ENCODE measurements at regions not wholly inside any gene's neighbourhood (a gene's known extent, or its start where the extent isn't known, plus 50 kb on each side); places are given as distances from the start of the nearest gene placed in this dataset.
A peak's percentile ranks its signal among the peaks of the same experiment; 100 is the strongest.

- Mint-ChIP-seq H3K4me3 (no peak overlapping the region), H3K9me3 (peaks cover 5% of the 10 kb centered on the region; the same call in 1 of the 2 replicates), H3K27ac (no peak overlapping the region), H3K27me3 (ENCODE audit: low read depth) (no peaks in the 10 kb centered on the region), H3K4me1 (peaks cover 5% of the 10 kb centered on the region), H3K36me3 (no peaks in the 10 kb centered on the region)
- DNase-seq (ENCODE audit: low spot score) (no peak), ATAC-seq (no peak)
- no peak for TF ChIP-seq SMAD3 (CRISPR knock-in tag; IDR thresholded peaks at IDR 0.05; ENCODE audit: borderline replicate concordance)
- TF ChIP-seq ZNF232 (CRISPR knock-in tag; IDR thresholded peaks at IDR 0.05): no peak
- TF ChIP-seq, protein P1, sequence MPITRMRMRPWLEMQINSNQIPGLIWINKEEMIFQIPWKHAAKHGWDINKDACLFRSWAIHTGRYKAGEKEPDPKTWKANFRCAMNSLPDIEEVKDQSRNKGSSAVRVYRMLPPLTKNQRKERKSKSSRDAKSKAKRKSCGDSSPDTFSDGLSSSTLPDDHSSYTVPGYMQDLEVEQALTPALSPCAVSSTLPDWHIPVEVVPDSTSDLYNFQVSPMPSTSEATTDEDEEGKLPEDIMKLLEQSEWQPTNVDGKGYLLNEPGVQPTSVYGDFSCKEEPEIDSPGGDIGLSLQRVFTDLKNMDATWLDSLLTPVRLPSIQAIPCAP (CRISPR knock-in tag; IDR thresholded peaks at IDR 0.05): no peak
- no peak for TF ChIP-seq FOXJ3 (CRISPR knock-in tag; IDR thresholded peaks at IDR 0.05; ENCODE audit: borderline replicate concordance)
- TF ChIP-seq ZMAT4 (CRISPR knock-in tag; IDR thresholded peaks at IDR 0.05): no peak
- no peak for TF ChIP-seq SP1 (CRISPR knock-in tag; conservative IDR thresholded peaks at IDR 0.05)
- TF ChIP-seq, protein P2, sequence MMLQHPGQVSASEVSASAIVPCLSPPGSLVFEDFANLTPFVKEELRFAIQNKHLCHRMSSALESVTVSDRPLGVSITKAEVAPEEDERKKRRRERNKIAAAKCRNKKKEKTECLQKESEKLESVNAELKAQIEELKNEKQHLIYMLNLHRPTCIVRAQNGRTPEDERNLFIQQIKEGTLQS (CRISPR knock-in tag; conservative IDR thresholded peaks at IDR 0.05): no peak
- no peak for TF ChIP-seq ZNF121 (CRISPR knock-in tag; IDR thresholded peaks at IDR 0.05)
- TF ChIP-seq NFYB (CRISPR knock-in tag; conservative IDR thresholded peaks at IDR 0.05; ENCODE audit: low read depth): no peak
- TF ChIP-seq, protein P3, sequence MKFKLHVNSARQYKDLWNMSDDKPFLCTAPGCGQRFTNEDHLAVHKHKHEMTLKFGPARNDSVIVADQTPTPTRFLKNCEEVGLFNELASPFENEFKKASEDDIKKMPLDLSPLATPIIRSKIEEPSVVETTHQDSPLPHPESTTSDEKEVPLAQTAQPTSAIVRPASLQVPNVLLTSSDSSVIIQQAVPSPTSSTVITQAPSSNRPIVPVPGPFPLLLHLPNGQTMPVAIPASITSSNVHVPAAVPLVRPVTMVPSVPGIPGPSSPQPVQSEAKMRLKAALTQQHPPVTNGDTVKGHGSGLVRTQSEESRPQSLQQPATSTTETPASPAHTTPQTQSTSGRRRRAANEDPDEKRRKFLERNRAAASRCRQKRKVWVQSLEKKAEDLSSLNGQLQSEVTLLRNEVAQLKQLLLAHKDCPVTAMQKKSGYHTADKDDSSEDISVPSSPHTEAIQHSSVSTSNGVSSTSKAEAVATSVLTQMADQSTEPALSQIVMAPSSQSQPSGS (CRISPR knock-in tag; IDR thresholded peaks at IDR 0.05; ENCODE audit: borderline replicate concordance, low read depth): no peak
- TF ChIP-seq, protein P4, sequence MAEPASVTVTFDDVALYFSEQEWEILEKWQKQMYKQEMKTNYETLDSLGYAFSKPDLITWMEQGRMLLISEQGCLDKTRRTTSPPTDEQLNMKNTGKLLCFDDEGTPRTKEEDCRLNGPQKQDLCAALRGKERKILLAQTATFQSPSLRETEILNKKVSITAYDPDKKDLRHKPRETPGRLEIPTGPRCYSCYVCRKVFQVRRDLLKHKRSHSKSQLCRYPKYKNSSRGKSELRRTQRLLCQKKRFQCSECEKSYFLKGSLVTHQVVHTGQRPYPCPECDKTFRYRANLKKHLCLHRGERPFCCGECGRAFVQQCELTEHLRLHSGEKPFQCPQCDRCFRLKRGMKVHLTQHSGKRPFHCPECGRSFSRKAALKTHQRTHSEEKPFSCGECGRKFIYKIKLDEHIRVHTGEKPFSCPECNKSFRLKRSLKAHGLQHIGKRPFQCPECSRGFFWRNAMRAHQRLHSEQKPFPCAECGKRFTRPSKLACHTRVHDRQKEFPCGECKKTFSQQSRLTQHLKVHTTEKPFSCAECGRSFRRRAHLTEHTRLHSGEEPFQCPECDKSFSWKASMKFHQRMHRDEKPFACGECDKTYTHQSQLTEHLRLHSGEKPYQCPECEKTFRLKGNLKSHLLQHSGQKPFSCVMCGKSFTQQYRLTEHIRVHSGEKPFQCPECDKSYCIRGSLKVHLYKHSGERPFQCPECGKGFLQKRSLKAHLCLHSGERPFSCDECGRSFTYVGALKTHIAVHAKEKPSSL (CRISPR knock-in tag; conservative IDR thresholded peaks at IDR 0.05): no peak
- TF ChIP-seq, protein P5, sequence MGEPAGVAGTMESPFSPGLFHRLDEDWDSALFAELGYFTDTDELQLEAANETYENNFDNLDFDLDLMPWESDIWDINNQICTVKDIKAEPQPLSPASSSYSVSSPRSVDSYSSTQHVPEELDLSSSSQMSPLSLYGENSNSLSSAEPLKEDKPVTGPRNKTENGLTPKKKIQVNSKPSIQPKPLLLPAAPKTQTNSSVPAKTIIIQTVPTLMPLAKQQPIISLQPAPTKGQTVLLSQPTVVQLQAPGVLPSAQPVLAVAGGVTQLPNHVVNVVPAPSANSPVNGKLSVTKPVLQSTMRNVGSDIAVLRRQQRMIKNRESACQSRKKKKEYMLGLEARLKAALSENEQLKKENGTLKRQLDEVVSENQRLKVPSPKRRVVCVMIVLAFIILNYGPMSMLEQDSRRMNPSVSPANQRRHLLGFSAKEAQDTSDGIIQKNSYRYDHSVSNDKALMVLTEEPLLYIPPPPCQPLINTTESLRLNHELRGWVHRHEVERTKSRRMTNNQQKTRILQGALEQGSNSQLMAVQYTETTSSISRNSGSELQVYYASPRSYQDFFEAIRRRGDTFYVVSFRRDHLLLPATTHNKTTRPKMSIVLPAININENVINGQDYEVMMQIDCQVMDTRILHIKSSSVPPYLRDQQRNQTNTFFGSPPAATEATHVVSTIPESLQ (CRISPR knock-in tag; IDR thresholded peaks at IDR 0.05): no peak
- no peak for TF ChIP-seq HMGA2 (CRISPR knock-in tag; IDR thresholded peaks at IDR 0.05)
- TF ChIP-seq PREB (CRISPR knock-in tag; IDR thresholded peaks at IDR 0.05; ENCODE audit: borderline replicate concordance): no peak
- TF ChIP-seq NR1H2 (CRISPR knock-in tag; IDR thresholded peaks at IDR 0.05): no peak
- ChIA-PET CTCF (interaction anchor here (0.5 kb wide), 1 partner anchor 13 kb away, joined by 3 read pairs; no protein-coding TSS in a partner anchor), POLR2A (no interaction called here)
Measured at GRCh38 chr14:83611906-83612390, 1918.0 kb upstream of the FLRT2 start.

GRCh38 chr14:83614956-83615355 lies 1915.0 kb upstream of the FLRT2 start:
- H3K4me1 Mint-ChIP-seq: peaks cover 5% of the 10 kb centered on the region
- no peaks in the 10 kb centered on the region; the same call in 1 of the 2 replicates for H3K36me3 Mint-ChIP-seq
- POLR2A ChIA-PET: interaction anchor here (0.7 kb wide), 1 partner anchor 363 kb away, joined by 3 read pairs; no protein-coding TSS in a partner anchor
- peaks cover 10% of the 10 kb centered on the region for H3K9me3 Mint-ChIP-seq
- ATAC-seq (0 out of 2 replicates have a peak, but pooled peaks have one; percentile 20), DNase-seq (ENCODE audit: low spot score) (no peak)
- CTCF ChIA-PET: no interaction called here
- no peak overlapping the region for H3K27ac Mint-ChIP-seq
- no peaks in the 10 kb centered on the region for H3K27me3 Mint-ChIP-seq (ENCODE audit: low read depth)
- H3K4me3 Mint-ChIP-seq: no peak overlapping the region
- TF ChIP-seq, protein P6, sequence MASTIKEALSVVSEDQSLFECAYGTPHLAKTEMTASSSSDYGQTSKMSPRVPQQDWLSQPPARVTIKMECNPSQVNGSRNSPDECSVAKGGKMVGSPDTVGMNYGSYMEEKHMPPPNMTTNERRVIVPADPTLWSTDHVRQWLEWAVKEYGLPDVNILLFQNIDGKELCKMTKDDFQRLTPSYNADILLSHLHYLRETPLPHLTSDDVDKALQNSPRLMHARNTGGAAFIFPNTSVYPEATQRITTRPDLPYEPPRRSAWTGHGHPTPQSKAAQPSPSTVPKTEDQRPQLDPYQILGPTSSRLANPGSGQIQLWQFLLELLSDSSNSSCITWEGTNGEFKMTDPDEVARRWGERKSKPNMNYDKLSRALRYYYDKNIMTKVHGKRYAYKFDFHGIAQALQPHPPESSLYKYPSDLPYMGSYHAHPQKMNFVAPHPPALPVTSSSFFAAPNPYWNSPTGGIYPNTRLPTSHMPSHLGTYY (CRISPR knock-in tag; IDR thresholded peaks at IDR 0.05): no peak
- TF ChIP-seq NFE2L1 (CRISPR knock-in tag; IDR thresholded peaks at IDR 0.05) (no peak), NFATC4 (CRISPR knock-in tag; IDR thresholded peaks at IDR 0.05) (no peak), NFYB (CRISPR knock-in tag; conservative IDR thresholded peaks at IDR 0.05; ENCODE audit: low read depth) (no peak), ZNF219 (CRISPR knock-in tag; IDR thresholded peaks at IDR 0.05; ENCODE audit: borderline replicate concordance) (no peak), NR3C1 (CRISPR knock-in tag; conservative IDR thresholded peaks at IDR 0.05; ENCODE audit: low read depth) (no peak)
- TF ChIP-seq, protein P7, sequence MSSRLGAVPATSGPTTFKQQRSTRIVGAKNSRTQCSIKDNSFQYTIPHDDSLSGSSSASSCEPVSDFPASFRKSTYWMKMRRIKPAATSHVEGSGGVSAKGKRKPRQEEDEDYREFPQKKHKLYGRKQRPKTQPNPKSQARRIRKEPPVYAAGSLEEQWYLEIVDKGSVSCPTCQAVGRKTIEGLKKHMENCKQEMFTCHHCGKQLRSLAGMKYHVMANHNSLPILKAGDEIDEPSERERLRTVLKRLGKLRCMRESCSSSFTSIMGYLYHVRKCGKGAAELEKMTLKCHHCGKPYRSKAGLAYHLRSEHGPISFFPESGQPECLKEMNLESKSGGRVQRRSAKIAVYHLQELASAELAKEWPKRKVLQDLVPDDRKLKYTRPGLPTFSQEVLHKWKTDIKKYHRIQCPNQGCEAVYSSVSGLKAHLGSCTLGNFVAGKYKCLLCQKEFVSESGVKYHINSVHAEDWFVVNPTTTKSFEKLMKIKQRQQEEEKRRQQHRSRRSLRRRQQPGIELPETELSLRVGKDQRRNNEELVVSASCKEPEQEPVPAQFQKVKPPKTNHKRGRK (CRISPR knock-in tag; IDR thresholded peaks at IDR 0.05; ENCODE audit: borderline replicate concordance): no peak

Data from WTC11 (cell line).